WI38 (cell line): ENCODE measurements at regions not wholly inside any gene's neighbourhood (a gene's known extent, or its start where the extent isn't known, plus 50 kb on each side); places are given as distances from the start of the nearest gene placed in this dataset.

Source experiments
- H3K4me3 ChIP-seq: 2 replicates; pipeline ENCODE4 v1.5.1; 2011; ENCODE audit warnings: low read depth, mild to moderate bottlenecking, control low read depth, low read length
- CTCF ChIP-seq: IDR thresholded peaks from 2 replicates; pipeline ENCODE4 v1.5.1; 2012; ENCODE audit warnings: low read depth, mild to moderate bottlenecking, control low read depth, low read length

- no peak overlapping the region for H3K4me3 ChIP-seq
Observed at GRCh38 chr13:104270731-104271130, 1204.5 kb upstream of the SLC10A2 start.

GRCh38 chr13:104267206-104267811, 1201.1 kb upstream of the SLC10A2 start:
- no peak for TF ChIP-seq CTCF
- no peak overlapping the region for H3K4me3 ChIP-seq

More at GRCh38 chr13:104270731-104271130, 1204.5 kb upstream of the SLC10A2 start:
- TF ChIP-seq CTCF = no peak

- no peak overlapping the region for H3K4me3 ChIP-seq
- TF ChIP-seq CTCF = no peak
Observed at GRCh38 chr13:104256701-104257100, 1190.5 kb upstream of the SLC10A2 start.

GRCh38 chr13:104253063-104253680, 1187.0 kb upstream of the SLC10A2 start:
- TF ChIP-seq CTCF = no peak
- H3K4me3 ChIP-seq = no peak overlapping the region

- no peak overlapping the region for H3K4me3 ChIP-seq
- no peak for TF ChIP-seq CTCF
Observed at GRCh38 chr13:104251931-104252330, 1185.7 kb upstream of the SLC10A2 start.

- no peak overlapping the region for H3K4me3 ChIP-seq
- TF ChIP-seq CTCF = no peak
Observed at GRCh38 chr13:104246955-104247354, 1180.7 kb upstream of the SLC10A2 start.

- TF ChIP-seq CTCF = no peak
- H3K4me3 ChIP-seq = no peak overlapping the region
Observed at GRCh38 chr13:104206450-104207044, 1140.3 kb upstream of the SLC10A2 start.
